GM18505 (cell line): ENCODE measurements at regions not wholly inside any gene's neighbourhood (a gene's known extent, or its start where the extent isn't known, plus 50 kb on each side); places are given as distances from the start of the nearest gene placed in this dataset.
"Not testable (repeated sequence)": the region's sequence is repeated elsewhere in the genome, so short reads cannot be mapped to it uniquely, and the experiment has no call there.

ENCODE experiments used
- ATAC-seq: cut with Tn5 transposase; IDR thresholded peaks from one replicate; pipeline ENCODE4 v1.9.1; 2021; ENCODE audit not compliant: unreplicated experiment
- POLR2A ChIP-seq: IDR thresholded peaks from 4 replicates; pipeline ENCODE4 v1.6.1; 2011; ENCODE audit warnings: borderline replicate concordance; ENCODE audit not compliant: insufficient read depth, insufficient read length; ENCODE audit errors: extremely low read depth

- ATAC-seq, result no peak
- no peak for TF ChIP-seq POLR2A
These were observed 160.3 kb upstream of the TCF4 start for GRCh38 chr18:55748227-55748738.

GRCh38 chr18:55744206-55744605 is 156.2 kb upstream of the TCF4 start:
- TF ChIP-seq POLR2A, result no peak
- no peak for ATAC-seq

- no peak for ATAC-seq
- TF ChIP-seq POLR2A, result no peak
These were observed 155.7 kb upstream of the TCF4 start for GRCh38 chr18:55743736-55744135.

- TF ChIP-seq POLR2A, result no peak
- no peak for ATAC-seq
These were observed 155.1 kb upstream of the TCF4 start for GRCh38 chr18:55743133-55743532.

- no peak for TF ChIP-seq POLR2A
These were observed 151.5 kb upstream of the TCF4 start for GRCh38 chr18:55739488-55739887.

GRCh38 chr18:55738483-55739114 is 150.6 kb upstream of the TCF4 start:
- no peak for TF ChIP-seq POLR2A
- no peak for ATAC-seq

More at GRCh38 chr18:55739488-55739887, 151.5 kb upstream of the TCF4 start:
- no peak for ATAC-seq

- ATAC-seq, result no peak
- no peak for TF ChIP-seq POLR2A
These were observed 149.9 kb upstream of the TCF4 start for GRCh38 chr18:55737781-55738468.

- no peak for TF ChIP-seq POLR2A
- no peak for ATAC-seq
These were observed 149.3 kb upstream of the TCF4 start for GRCh38 chr18:55737266-55737665.

GRCh38 chr18:55735969-55736368 is 148.0 kb upstream of the TCF4 start:
- ATAC-seq, result no peak
- TF ChIP-seq POLR2A, result no peak

GRCh38 chr18:55735199-55735855 is 147.3 kb upstream of the TCF4 start:
- no peak for ATAC-seq
- TF ChIP-seq POLR2A, result no peak

- no peak for TF ChIP-seq POLR2A
- no peak for ATAC-seq
These were observed 144.5 kb upstream of the TCF4 start for GRCh38 chr18:55732227-55733106.

GRCh38 chr18:55731594-55732042 is 143.6 kb upstream of the TCF4 start:
- no peak for TF ChIP-seq POLR2A
- no peak for ATAC-seq

- ATAC-seq, result not testable (repeated sequence)
These were observed 133.0 kb upstream of the TCF4 start for GRCh38 chr18:55721006-55721405.
